DND-41 (cell line): ENCODE measurements at regions not wholly inside any gene's neighbourhood (a gene's known extent, or its start where the extent isn't known, plus 50 kb on each side); places are given as distances from the start of the nearest gene placed in this dataset.

Source experiments
- ATAC-seq: fragments of 200-7000 bp; cut with Tn5 transposase; 3 replicates; pipeline ENCODE4 v1.9.1; 2021; ENCODE audit warnings: low read depth; ENCODE audit not compliant: insufficient read depth
- DNase-seq: peaks from one replicate; pipeline ENCODE4 v3.0.0-alpha.2; 2020
- H2AFZ ChIP-seq: 2 replicates; pipeline ENCODE4 v1.6.0; 2012; ENCODE audit warnings: low read depth, low read length
- H3K27ac ChIP-seq: 2 replicates; pipeline ENCODE4 v1.5.1; 2012; ENCODE audit warnings: low read length, inconsistent platforms
- H3K27me3 ChIP-seq: fragments of 200-600 bp; sonication (generic); 2 replicates; pipeline ENCODE4 v1.6.0; 2012; ENCODE audit warnings: low read length, mild to moderate bottlenecking, inconsistent platforms; ENCODE audit not compliant: insufficient read depth, poor library complexity
- H3K36me3 ChIP-seq: 2 replicates; pipeline ENCODE4 v1.5.1; 2012; ENCODE audit warnings: low read length, inconsistent platforms; ENCODE audit not compliant: insufficient read depth
- H3K4me1 ChIP-seq: 2 replicates; pipeline ENCODE4 v1.5.1; 2012; ENCODE audit warnings: mild to moderate bottlenecking, low read length; ENCODE audit not compliant: insufficient read depth
- H3K4me2 ChIP-seq: 2 replicates; pipeline ENCODE4 v1.6.0; 2012; ENCODE audit warnings: mild to moderate bottlenecking, moderate library complexity, low read length, inconsistent platforms; ENCODE audit not compliant: insufficient read depth
- H3K4me3 ChIP-seq, 2 experiments: fragments of 200-600 bp in 1 of 2; shearing (Covaris generic) in 1 of 2; 2 replicates each; pipeline ENCODE4 v1.5.1; 2012 to 2016; ENCODE audit warnings: inconsistent platforms in 2 of 2, low read length in 2 of 2, mild to moderate bottlenecking in 2 of 2, low read depth in 1 of 2, moderate library complexity in 1 of 2
- H3K79me2 ChIP-seq: 2 replicates; pipeline ENCODE4 v1.6.0; 2012; ENCODE audit warnings: low read length, inconsistent platforms; ENCODE audit not compliant: insufficient read depth
- H3K9ac ChIP-seq: 2 replicates; pipeline ENCODE4 v1.6.0; 2012; ENCODE audit warnings: low read depth, mild to moderate bottlenecking, inconsistent platforms, low read length, moderate library complexity
- H3K9me3 ChIP-seq: 2 replicates; pipeline ENCODE4 v1.5.1; 2012; ENCODE audit warnings: low read length, moderate library complexity, mild to moderate bottlenecking, inconsistent platforms; ENCODE audit not compliant: insufficient read depth, severe bottlenecking
- H4K20me1 ChIP-seq: 2 replicates; pipeline ENCODE4 v1.6.0; 2012; ENCODE audit warnings: low read length; ENCODE audit not compliant: insufficient read depth
- EZH2 ChIP-seq: IDR thresholded peaks from 3 replicates; pipeline ENCODE4 v1.6.1; 2012; ENCODE audit warnings: borderline replicate concordance, low read depth, mild to moderate bottlenecking, moderate library complexity, low read length, inconsistent platforms; ENCODE audit not compliant: severe bottlenecking
- TF ChIP-seq, protein P1 (sequence below): IDR thresholded peaks from 2 replicates; pipeline ENCODE4 v1.5.1; 2012; ENCODE audit warnings: borderline replicate concordance, low read length, moderate library complexity, mild to moderate bottlenecking; ENCODE audit not compliant: poor library complexity, severe bottlenecking; ENCODE audit errors: extremely low read depth

DNA sequence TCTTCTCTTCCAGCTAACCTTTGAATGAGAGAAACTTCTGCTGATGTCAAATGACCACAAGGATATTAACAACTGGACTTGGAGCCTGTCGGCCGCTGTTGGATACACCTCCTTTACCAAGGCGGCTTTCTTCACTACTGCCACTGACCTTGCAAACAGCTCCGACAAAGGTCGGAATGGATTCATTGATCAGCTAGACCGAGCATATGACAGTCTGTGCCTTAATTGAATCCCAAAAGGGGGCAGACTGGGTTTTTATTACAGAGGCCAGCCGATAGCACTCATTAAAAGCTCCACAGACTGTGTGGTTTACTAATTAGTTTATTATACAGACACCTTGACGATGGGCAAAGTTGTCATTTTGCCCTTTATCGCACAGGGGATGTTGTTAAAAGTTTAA, 394.5 kb downstream of the RERGL start:
- Histone ChIP-seq H3K9me3 (no peaks in the 10 kb centered on the region), H3K79me2 (no peaks in the 10 kb centered on the region), H3K27ac (no peak overlapping the region), H3K27me3 (no peaks in the 10 kb centered on the region), H3K4me3 (no peak overlapping the region), H3K4me2 (no peak overlapping the region), H3K9ac (no peak overlapping the region), H3K4me1 (no peaks in the 10 kb centered on the region), H4K20me1 (no peaks in the 10 kb centered on the region), H2AFZ (no peak overlapping the region), H3K36me3 (no peaks in the 10 kb centered on the region)
- TF ChIP-seq EZH2: no peak
- TF ChIP-seq, protein P1, sequence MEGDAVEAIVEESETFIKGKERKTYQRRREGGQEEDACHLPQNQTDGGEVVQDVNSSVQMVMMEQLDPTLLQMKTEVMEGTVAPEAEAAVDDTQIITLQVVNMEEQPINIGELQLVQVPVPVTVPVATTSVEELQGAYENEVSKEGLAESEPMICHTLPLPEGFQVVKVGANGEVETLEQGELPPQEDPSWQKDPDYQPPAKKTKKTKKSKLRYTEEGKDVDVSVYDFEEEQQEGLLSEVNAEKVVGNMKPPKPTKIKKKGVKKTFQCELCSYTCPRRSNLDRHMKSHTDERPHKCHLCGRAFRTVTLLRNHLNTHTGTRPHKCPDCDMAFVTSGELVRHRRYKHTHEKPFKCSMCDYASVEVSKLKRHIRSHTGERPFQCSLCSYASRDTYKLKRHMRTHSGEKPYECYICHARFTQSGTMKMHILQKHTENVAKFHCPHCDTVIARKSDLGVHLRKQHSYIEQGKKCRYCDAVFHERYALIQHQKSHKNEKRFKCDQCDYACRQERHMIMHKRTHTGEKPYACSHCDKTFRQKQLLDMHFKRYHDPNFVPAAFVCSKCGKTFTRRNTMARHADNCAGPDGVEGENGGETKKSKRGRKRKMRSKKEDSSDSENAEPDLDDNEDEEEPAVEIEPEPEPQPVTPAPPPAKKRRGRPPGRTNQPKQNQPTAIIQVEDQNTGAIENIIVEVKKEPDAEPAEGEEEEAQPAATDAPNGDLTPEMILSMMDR: no peak
- ATAC-seq: no peak
- DNase-seq: no peak

DNA sequence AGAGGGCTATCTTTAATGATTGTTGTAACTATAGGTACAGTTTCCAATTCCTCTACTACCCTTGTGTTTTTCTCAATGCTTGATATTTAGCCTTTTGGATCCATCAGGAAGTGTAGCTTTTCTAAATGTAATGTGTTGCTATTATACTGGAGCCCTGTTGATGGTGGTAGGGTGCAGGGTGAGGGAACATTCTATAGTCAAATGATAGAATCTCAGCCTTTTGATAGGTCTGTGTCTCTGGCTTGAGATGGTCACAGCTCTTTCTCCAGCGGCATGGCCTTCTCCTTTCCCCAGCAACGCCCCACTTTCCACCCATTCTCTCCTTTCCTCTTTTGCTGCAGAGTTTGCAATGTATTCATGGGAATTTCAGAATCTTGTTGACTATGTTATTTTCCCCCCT, 398.6 kb downstream of the RERGL start:
- H3K4me2 ChIP-seq: no peak overlapping the region
- TF ChIP-seq, protein P1: no peak
- no peak for TF ChIP-seq EZH2
- no peak overlapping the region for H3K9ac ChIP-seq
- no peak overlapping the region for H3K27ac ChIP-seq
- no peak for ATAC-seq
- DNase-seq: no peak
- H2AFZ ChIP-seq: no peak overlapping the region
- H4K20me1 ChIP-seq: no peaks in the 10 kb centered on the region
- no peaks in the 10 kb centered on the region for H3K4me1 ChIP-seq
- H3K36me3 ChIP-seq: no peaks in the 10 kb centered on the region
- no peaks in the 10 kb centered on the region for H3K79me2 ChIP-seq
- H3K27me3 ChIP-seq: no peaks in the 10 kb centered on the region
- no peak overlapping the region for H3K4me3 ChIP-seq
- no peaks in the 10 kb centered on the region for H3K9me3 ChIP-seq

DNA sequence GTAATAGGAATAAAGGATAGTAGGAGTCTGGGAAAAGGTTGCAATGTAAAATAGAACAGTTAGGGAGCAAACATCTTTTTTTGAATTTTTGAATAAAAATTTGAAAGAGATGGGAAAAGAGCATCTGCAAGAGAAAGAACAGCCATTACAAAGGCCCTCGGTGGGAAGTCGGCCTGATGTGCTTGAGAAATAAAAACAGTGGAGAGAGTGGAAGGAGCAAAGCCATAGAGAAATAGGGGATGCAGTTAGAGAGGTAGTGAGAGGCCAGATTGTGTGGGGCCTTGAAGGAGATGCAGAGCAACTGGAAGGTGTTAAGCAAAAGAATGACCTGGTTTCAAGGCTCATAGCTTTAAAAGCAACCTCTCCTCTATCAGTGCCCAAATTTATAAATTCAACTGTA, 409.8 kb downstream of the RERGL start:
- no peaks in the 10 kb centered on the region for H3K27me3 ChIP-seq
- DNase-seq (no peak), ATAC-seq (no peak)
- no peaks in the 10 kb centered on the region for H4K20me1 ChIP-seq
- H3K79me2 ChIP-seq: no peaks in the 10 kb centered on the region
- H3K9ac ChIP-seq: no peak overlapping the region
- no peaks in the 10 kb centered on the region for H3K9me3 ChIP-seq
- no peak overlapping the region for H3K4me2 ChIP-seq
- no peak overlapping the region for H2AFZ ChIP-seq
- TF ChIP-seq, protein P1: no peak
- TF ChIP-seq EZH2: no peak
- H3K4me1 ChIP-seq: no peaks in the 10 kb centered on the region
- H3K27ac ChIP-seq: no peak overlapping the region
- no peaks in the 10 kb centered on the region for H3K36me3 ChIP-seq
- H3K4me3 ChIP-seq: no peak overlapping the region
